Suprapubic skin (tissue), 4 donors: ENCODE measurements at regions not wholly inside any gene's neighbourhood (a gene's known extent, or its start where the extent isn't known, plus 50 kb on each side); places are given as distances from the start of the nearest gene placed in this dataset.

Source experiments
- DNase-seq, 2 donors: peaks; one replicate each; pipeline ENCODE4 v3.0.0-alpha.2; 2019; ENCODE audit warnings: low spot score in 2 of 2
- H3K27ac ChIP-seq: fragments of 200-600 bp; sonication (generic); one replicate; pipeline ENCODE4 v1.5.1; 2019
- H3K27me3 ChIP-seq: fragments of 200-600 bp; sonication (generic); one replicate; pipeline ENCODE4 v1.5.1; 2019
- H3K36me3 ChIP-seq: fragments of 200-600 bp; sonication (generic); one replicate; pipeline ENCODE4 v1.5.1; 2019
- H3K4me1 ChIP-seq: fragments of 200-600 bp; sonication (generic); one replicate; pipeline ENCODE4 v1.5.1; 2019
- H3K4me3 ChIP-seq: fragments of 200-600 bp; sonication (generic); one replicate; pipeline ENCODE4 v1.5.1; 2019; ENCODE audit warnings: mild to moderate bottlenecking
- H3K9me3 ChIP-seq: fragments of 200-600 bp; sonication (generic); one replicate; pipeline ENCODE4 v1.5.1; 2019
- CTCF ChIP-seq, 2 donors: fragments of 200-600 bp in 1 of 2; fragments of 450-650 bp in 1 of 2; sonication (generic) in 1 of 2; IDR thresholded peaks; one replicate each; pipeline ENCODE4 v1.5.1; 2016 to 2019; ENCODE audit warnings: antibody characterized with exemption in 2 of 2, mild to moderate bottlenecking in 1 of 2, moderate library complexity in 1 of 2
- EP300 ChIP-seq: sonication (generic); formaldehyde crosslinking; IDR thresholded peaks from one replicate; pipeline ENCODE4 v1.6.1; 2017; ENCODE audit warnings: antibody characterized with exemption
- POLR2A ChIP-seq, 2 donors: fragments of 450-650 bp; IDR thresholded peaks; one replicate each; pipeline ENCODE4 v1.6.1; 2017; ENCODE audit warnings: antibody characterized with exemption in 2 of 2, mild to moderate bottlenecking in 2 of 2, moderate library complexity in 2 of 2
- POLR2AphosphoS5 ChIP-seq, 3 donors: sonication (generic); formaldehyde crosslinking; IDR thresholded peaks; one replicate each; pipeline ENCODE4 v1.6.1; 2017; ENCODE audit warnings: antibody characterized with exemption in 3 of 3
- WGBS: methylation state at CpG from one replicate; pipeline ENCODE4 v1.1.5; 2018; 5-methylcytosine and 5-hydroxymethylcytosine counted together

- H3K36me3 ChIP-seq = no peaks in the 10 kb centered on the region
- DNase-seq = no peak
- no peak overlapping the region for H3K4me3 ChIP-seq
- no peaks in the 10 kb centered on the region for H3K4me1 ChIP-seq
- no peak for TF ChIP-seq CTCF (IDR thresholded peaks at IDR 0.05)
- TF ChIP-seq POLR2A (IDR thresholded peaks at IDR 0.05) = no peak
- TF ChIP-seq EP300 = no peak
- TF ChIP-seq POLR2AphosphoS5 (IDR thresholded peaks at IDR 0.05) = no peak
- H3K27me3 ChIP-seq = no peaks in the 10 kb centered on the region
- WGBS = 87% methylated on average over 8 of the region's 8 CpGs
- H3K27ac ChIP-seq = no peak overlapping the region
- H3K9me3 ChIP-seq = no peaks in the 10 kb centered on the region
These were observed 87.4 kb upstream of the FAM20C start for GRCh38 chr7:105002-105401.

GRCh38 chr7:106356-106755 is 86.0 kb upstream of the FAM20C start:
- Histone ChIP-seq H3K27ac (no peak overlapping the region), H3K9me3 (no peaks in the 10 kb centered on the region), H3K36me3 (no peaks in the 10 kb centered on the region), H3K27me3 (no peaks in the 10 kb centered on the region), H3K4me3 (no peak overlapping the region), H3K4me1 (no peaks in the 10 kb centered on the region)
- WGBS = 75% methylated on average over 5 of the region's 5 CpGs
- no peak for DNase-seq
- TF ChIP-seq EP300 = no peak
- TF ChIP-seq POLR2A (IDR thresholded peaks at IDR 0.05) = no peak

DNA sequence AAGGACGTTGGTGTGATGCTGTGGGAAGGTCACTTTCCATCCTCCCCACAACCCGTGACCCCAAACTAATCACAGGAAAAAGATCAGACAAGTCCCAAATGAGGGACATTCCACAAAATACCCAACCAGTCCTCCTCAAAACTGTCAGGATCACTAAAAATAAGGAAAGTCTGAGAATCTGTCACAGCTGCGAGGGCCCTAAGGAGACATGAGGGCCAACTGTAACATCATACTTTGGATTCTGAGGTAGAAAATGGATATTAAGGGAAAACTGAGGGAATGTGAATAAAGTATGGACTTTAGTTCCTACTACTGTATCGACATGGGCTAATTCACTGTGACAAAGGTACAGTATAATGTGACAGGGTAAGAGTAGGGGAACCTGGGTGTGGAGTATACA is 85.1 kb upstream of the FAM20C start:
- Histone ChIP-seq H3K9me3 (no peaks in the 10 kb centered on the region), H3K27me3 (no peaks in the 10 kb centered on the region), H3K4me1 (no peaks in the 10 kb centered on the region), H3K27ac (no peak overlapping the region), H3K4me3 (no peak overlapping the region), H3K36me3 (no peaks in the 10 kb centered on the region)
- TF ChIP-seq POLR2A (IDR thresholded peaks at IDR 0.05) = no peak
- no peak for TF ChIP-seq EP300
- TF ChIP-seq POLR2AphosphoS5 (IDR thresholded peaks at IDR 0.05) = no peak
- TF ChIP-seq CTCF (IDR thresholded peaks at IDR 0.05) = no peak
- 67% methylated on average over 4 of the region's 4 CpGs for WGBS
- DNase-seq = no peak

DNA sequence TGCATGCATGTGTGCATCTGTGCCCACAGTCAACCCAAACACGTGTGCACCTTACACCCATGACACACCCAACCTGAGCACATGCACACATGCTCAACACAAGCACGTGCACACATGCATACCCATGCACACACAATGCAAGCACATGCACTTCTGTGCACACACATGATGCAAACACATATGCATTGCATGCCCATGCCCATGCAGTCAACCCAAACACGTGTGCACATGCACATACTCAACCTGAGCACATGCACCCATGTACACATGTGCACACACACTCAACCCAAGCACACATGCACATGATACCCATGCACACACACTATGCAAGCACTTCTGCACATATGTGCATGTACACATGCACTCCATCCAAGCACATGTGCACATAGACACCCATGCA is 84.5 kb upstream of the FAM20C start:
- Histone ChIP-seq H3K4me3 (no peak overlapping the region), H3K27me3 (no peaks in the 10 kb centered on the region), H3K4me1 (no peaks in the 10 kb centered on the region), H3K27ac (no peak overlapping the region), H3K36me3 (no peaks in the 10 kb centered on the region), H3K9me3 (no peaks in the 10 kb centered on the region)
- WGBS = 98% methylated on average over 3 of the region's 3 CpGs
- no peak for TF ChIP-seq CTCF (IDR thresholded peaks at IDR 0.05)
- TF ChIP-seq POLR2AphosphoS5 (IDR thresholded peaks at IDR 0.05) = no peak
- TF ChIP-seq EP300 = no peak
- TF ChIP-seq POLR2A (IDR thresholded peaks at IDR 0.05) = no peak
- DNase-seq = no peak

DNA sequence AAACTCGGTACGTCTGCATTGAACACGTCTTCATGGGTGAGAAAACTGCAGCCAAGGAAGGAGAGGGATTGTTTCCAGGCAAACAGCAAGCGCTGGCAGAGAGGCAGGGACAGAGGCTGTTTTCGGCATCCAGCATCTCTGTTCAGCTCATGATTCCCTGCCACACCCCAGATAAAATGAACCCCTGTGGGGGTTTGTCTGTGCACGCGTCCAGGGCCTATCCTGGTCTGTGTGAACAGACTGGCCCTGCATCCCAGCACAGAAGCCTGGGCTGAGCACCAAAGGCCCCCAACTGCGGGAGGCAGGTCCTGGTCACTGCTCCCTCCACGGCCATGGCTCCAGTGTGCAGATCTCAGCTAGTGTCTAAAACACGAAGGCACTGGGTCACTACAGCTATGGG is 83.3 kb upstream of the FAM20C start:
- Histone ChIP-seq H3K4me1 (no peaks in the 10 kb centered on the region), H3K9me3 (no peaks in the 10 kb centered on the region), H3K4me3 (no peak overlapping the region), H3K27me3 (no peaks in the 10 kb centered on the region), H3K27ac (no peak overlapping the region), H3K36me3 (no peaks in the 10 kb centered on the region)
- WGBS = 76% methylated on average over 10 of the region's 10 CpGs
- no peak for DNase-seq
- TF ChIP-seq CTCF (IDR thresholded peaks at IDR 0.05) (no peak), POLR2A (IDR thresholded peaks at IDR 0.05) (no peak), POLR2AphosphoS5 (IDR thresholded peaks at IDR 0.05) (no peak), EP300 (no peak)

- WGBS = 97% methylated on average over 8 of the region's 21 CpGs
- Histone ChIP-seq H3K36me3 (no peaks in the 10 kb centered on the region), H3K4me1 (no peaks in the 10 kb centered on the region), H3K27ac (no peak overlapping the region), H3K4me3 (no peak overlapping the region), H3K9me3 (no peaks in the 10 kb centered on the region), H3K27me3 (no peaks in the 10 kb centered on the region)
- TF ChIP-seq POLR2A (IDR thresholded peaks at IDR 0.05) (no peak), POLR2AphosphoS5 (IDR thresholded peaks at IDR 0.05) (no peak), CTCF (IDR thresholded peaks at IDR 0.05) (no peak), EP300 (no peak)
- no peak for DNase-seq
These were observed 82.3 kb upstream of the FAM20C start for GRCh38 chr7:109898-110556.
